22Rv1 (cell line): ENCODE measurements at regions not wholly inside any gene's neighbourhood (a gene's known extent, or its start where the extent isn't known, plus 50 kb on each side); places are given as distances from the start of the nearest gene placed in this dataset.

Source experiments
- H3K27ac ChIP-seq: fragments of 450-650 bp; 2 replicates; pipeline ENCODE4 v1.5.1; 2017
- CTCF ChIP-seq: fragments of 450-650 bp; IDR thresholded peaks from 2 replicates; pipeline ENCODE4 v1.5.1; 2017; ENCODE audit warnings: mild to moderate bottlenecking
- ZFX ChIP-seq: fragments of 450-650 bp; IDR thresholded peaks from 2 replicates; pipeline ENCODE4 v1.6.1; 2017; ENCODE audit warnings: antibody characterized with exemption, borderline replicate concordance

GRCh38 chr1:18052671-18053070 is 54.9 kb upstream of the IGSF21 start:
- no peak for TF ChIP-seq ZFX
- TF ChIP-seq CTCF: no peak
- no peak overlapping the region for H3K27ac ChIP-seq

- TF ChIP-seq ZFX: no peak
- TF ChIP-seq CTCF: no peak
- no peak overlapping the region for H3K27ac ChIP-seq
Observed at GRCh38 chr1:18055156-18055555, 52.4 kb upstream of the IGSF21 start.

GRCh38 chr1:18056545-18056944 is 51.1 kb upstream of the IGSF21 start:
- TF ChIP-seq ZFX: no peak
- TF ChIP-seq CTCF: no peak
- no peak overlapping the region for H3K27ac ChIP-seq

- H3K27ac ChIP-seq: no peak overlapping the region
- no peak for TF ChIP-seq ZFX
- TF ChIP-seq CTCF: no peak
Observed at GRCh38 chr1:18057623-18058022, 50.0 kb upstream of the IGSF21 start.
